Peyer's patch (tissue), 4 donors: ENCODE measurements at regions not wholly inside any gene's neighbourhood (a gene's known extent, or its start where the extent isn't known, plus 50 kb on each side); places are given as distances from the start of the nearest gene placed in this dataset.
"Not testable (repeated sequence)": the region's sequence is repeated elsewhere in the genome, so short reads cannot be mapped to it uniquely, and the experiment has no call there.

Source experiments
- DNase-seq, 3 donors: peaks; one replicate each; pipeline ENCODE4 v3.0.0-alpha.2; 2017 to 2019
- H3K27ac ChIP-seq, 4 donors: fragments of 200-600 bp; sonication (generic); one replicate each; pipeline ENCODE4 v1.5.1; 2016 to 2019
- H3K27me3 ChIP-seq, 2 donors: fragments of 200-600 bp; sonication (generic); one replicate each; pipeline ENCODE4 v1.5.1; 2019
- H3K36me3 ChIP-seq, 3 donors: fragments of 200-600 bp; sonication (generic); one replicate each; pipeline ENCODE4 v1.5.1; 2016 to 2019
- H3K4me1 ChIP-seq, 4 donors: fragments of 200-600 bp; sonication (generic); one replicate each; pipeline ENCODE4 v1.5.1; 2016 to 2019
- H3K4me3 ChIP-seq, 4 donors: fragments of 200-600 bp; sonication (generic); 1 replicate in 3 of 4; 2 replicates in 1 of 4; pipeline ENCODE4 v1.5.1; 2016 to 2019; ENCODE audit warnings: mild to moderate bottlenecking in 1 of 4
- H3K9me3 ChIP-seq, 4 donors: fragments of 200-600 bp; sonication (generic); one replicate each; pipeline ENCODE4 v1.5.1; 2016 to 2019; ENCODE audit warnings: mild to moderate bottlenecking in 1 of 4
- POLR2A ChIP-seq, 2 donors: fragments of 450-650 bp; IDR thresholded peaks; one replicate each; pipeline ENCODE4 v1.5.1; 2017; ENCODE audit warnings: antibody characterized with exemption in 2 of 2, mild to moderate bottlenecking in 2 of 2, moderate library complexity in 2 of 2
- TF ChIP-seq, protein P1 (sequence below), 6 experiments: fragments of 450-650 bp in 4 of 6; fragments of 200-600 bp in 2 of 6; sonication (generic) in 1 of 6; IDR thresholded peaks; one replicate each; pipeline ENCODE4 v1.5.1; 2017 to 2019; ENCODE audit warnings: antibody characterized with exemption in 6 of 6, mild to moderate bottlenecking in 3 of 6, moderate library complexity in 1 of 6

DNA sequence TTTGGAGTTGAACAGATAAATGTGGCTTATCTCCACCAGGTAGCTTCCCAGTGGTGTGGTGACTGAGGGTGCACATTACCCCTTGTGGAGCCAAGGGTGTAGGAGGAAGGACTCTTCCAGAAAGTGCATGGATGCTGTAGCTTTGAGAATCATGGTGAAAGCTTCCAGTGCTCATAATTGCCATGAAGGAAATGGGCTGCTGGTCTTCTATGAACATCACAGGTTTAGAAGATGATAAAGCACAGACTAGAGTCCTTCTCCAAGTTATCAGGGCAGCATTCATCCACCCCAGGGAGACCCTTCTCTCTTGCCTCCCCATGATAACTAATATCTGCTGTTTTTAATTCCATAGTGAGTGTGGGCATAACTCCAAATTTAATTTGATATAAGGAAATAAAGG lies 93.4 kb upstream of the CHD1 start:
- no peak for DNase-seq
- H3K4me3 ChIP-seq = no peak overlapping the region
- peaks cover 0 to 30% (median 6%) of the 10 kb centered on the region in 4 donors for H3K4me1 ChIP-seq
- no peaks in the 10 kb centered on the region for H3K9me3 ChIP-seq
- TF ChIP-seq, protein P1, sequence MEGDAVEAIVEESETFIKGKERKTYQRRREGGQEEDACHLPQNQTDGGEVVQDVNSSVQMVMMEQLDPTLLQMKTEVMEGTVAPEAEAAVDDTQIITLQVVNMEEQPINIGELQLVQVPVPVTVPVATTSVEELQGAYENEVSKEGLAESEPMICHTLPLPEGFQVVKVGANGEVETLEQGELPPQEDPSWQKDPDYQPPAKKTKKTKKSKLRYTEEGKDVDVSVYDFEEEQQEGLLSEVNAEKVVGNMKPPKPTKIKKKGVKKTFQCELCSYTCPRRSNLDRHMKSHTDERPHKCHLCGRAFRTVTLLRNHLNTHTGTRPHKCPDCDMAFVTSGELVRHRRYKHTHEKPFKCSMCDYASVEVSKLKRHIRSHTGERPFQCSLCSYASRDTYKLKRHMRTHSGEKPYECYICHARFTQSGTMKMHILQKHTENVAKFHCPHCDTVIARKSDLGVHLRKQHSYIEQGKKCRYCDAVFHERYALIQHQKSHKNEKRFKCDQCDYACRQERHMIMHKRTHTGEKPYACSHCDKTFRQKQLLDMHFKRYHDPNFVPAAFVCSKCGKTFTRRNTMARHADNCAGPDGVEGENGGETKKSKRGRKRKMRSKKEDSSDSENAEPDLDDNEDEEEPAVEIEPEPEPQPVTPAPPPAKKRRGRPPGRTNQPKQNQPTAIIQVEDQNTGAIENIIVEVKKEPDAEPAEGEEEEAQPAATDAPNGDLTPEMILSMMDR (IDR thresholded peaks at IDR 0.05) = no peak
- TF ChIP-seq POLR2A (IDR thresholded peaks at IDR 0.05) = no peak
- H3K27me3 ChIP-seq = no peaks in the 10 kb centered on the region
- peak overlapping the region in 1 of 4 donors; percentile 86 for H3K27ac ChIP-seq
- H3K36me3 ChIP-seq = no peaks in the 10 kb centered on the region

DNA sequence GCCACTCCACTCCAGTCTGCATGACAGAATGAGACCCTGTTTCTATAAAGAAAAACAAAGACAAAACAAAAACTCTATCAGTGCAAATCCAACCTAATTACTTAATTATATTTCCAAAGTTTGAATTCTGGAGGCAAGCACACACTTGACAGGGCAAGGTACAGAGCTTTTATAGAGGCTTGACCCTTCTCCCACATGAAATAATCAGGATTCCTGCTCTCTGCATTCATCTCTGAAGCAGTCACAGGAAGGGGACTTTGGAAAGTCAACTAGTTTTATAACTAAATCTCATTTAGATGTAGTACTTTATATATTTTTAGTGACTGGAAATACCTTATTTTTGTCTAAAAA lies 91.9 kb upstream of the CHD1 start:
- H3K36me3 ChIP-seq = no peaks in the 10 kb centered on the region
- no peaks in the 10 kb centered on the region for H3K27me3 ChIP-seq
- peaks cover 0 to 21% (median 0%) of the 10 kb centered on the region in 4 donors for H3K4me1 ChIP-seq
- peak overlapping the region in 1 of 4 donors; percentile 14 for H3K4me3 ChIP-seq
- H3K27ac ChIP-seq = peak overlapping the region in 3 of 4 donors; percentile 32 to 86 (median 73)
- H3K9me3 ChIP-seq = no peaks in the 10 kb centered on the region
- TF ChIP-seq, protein P1 (IDR thresholded peaks at IDR 0.05) = no peak
- TF ChIP-seq POLR2A (IDR thresholded peaks at IDR 0.05) = no peak
- no peak for DNase-seq

DNA sequence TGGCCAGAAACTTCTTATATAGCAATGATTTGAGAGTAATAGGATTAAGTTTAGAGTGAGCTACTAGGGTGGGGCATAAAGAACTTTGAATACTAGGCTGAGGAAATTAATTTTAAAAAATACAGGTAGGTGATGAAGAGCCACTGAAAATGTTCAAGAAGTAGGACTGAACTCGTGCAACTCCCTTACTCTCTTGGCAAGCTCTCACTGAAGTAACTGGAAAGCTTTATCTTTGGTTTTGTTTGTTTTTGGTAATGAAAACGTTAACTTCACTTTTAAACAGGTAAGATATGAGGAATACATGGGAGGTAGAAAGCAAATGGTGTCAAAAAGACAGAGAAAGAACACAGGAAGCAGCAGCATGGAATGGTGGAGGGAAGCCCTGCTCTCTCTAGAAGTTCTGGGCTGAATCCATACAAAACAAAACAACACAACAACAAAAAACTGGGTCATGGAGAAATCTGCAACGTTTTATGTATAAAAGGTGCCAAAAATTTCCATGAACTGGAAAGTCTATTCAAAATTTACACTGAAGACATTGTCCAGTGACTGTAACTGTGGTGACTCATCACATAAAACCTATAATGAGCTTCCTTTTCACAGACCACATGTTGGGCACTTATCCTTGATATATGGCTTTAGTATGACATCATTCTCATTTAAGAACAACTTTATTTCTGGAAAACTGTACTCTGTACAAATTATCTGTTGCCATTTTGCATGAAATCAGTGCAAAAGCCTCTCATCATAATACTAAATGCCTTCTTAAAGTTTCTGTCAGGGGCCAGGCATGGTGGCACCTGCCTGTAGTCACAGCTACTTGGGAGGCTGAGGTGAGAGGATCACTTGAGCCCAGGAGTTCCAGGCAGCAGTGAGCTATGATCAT lies 91.2 kb upstream of the CHD1 start:
- H3K9me3 ChIP-seq = no peaks in the 10 kb centered on the region
- H3K4me1 ChIP-seq = peaks cover 0 to 15% (median 0%) of the 10 kb centered on the region in 4 donors
- H3K36me3 ChIP-seq = no peaks in the 10 kb centered on the region
- TF ChIP-seq, protein P1 (IDR thresholded peaks at IDR 0.05) = no peak
- no peak for TF ChIP-seq POLR2A (IDR thresholded peaks at IDR 0.05)
- H3K27ac ChIP-seq = peak overlapping the region in 3 of 4 donors; percentile 32 to 86 (median 73)
- H3K27me3 ChIP-seq = no peaks in the 10 kb centered on the region
- DNase-seq = no peak
- peak overlapping the region in 1 of 4 donors; percentile 14 for H3K4me3 ChIP-seq

DNA sequence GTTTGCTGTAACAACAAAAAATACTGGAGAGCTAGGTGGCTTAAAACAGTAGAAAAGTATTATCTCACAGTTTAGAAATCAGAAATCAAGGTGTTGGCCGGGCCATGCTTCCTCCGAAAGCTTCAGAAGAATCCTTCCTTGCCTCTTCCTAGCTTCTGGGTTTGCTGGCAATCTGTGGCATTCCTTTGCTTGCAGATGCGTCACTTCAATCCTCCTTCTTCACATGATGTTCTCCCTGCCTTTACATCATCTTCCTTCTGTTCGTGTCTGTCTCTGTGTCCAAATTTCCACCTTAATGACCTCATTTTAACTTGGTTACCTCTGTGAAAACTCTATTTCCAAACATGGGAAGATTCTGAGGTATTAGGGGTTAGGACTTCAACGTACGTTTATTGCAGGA lies 90.4 kb upstream of the CHD1 start:
- Histone ChIP-seq H3K27me3 (no peaks in the 10 kb centered on the region), H3K4me3 (no peak overlapping the region), H3K9me3 (no peaks in the 10 kb centered on the region), H3K27ac (peak overlapping the region in 1 of 4 donors; percentile 18), H3K36me3 (no peaks in the 10 kb centered on the region), H3K4me1 (peaks cover 0 to 9% (median 0%) of the 10 kb centered on the region in 4 donors)
- no peak for TF ChIP-seq POLR2A (IDR thresholded peaks at IDR 0.05)
- TF ChIP-seq, protein P1 (IDR thresholded peaks at IDR 0.05) = no peak
- DNase-seq = no peak

DNA sequence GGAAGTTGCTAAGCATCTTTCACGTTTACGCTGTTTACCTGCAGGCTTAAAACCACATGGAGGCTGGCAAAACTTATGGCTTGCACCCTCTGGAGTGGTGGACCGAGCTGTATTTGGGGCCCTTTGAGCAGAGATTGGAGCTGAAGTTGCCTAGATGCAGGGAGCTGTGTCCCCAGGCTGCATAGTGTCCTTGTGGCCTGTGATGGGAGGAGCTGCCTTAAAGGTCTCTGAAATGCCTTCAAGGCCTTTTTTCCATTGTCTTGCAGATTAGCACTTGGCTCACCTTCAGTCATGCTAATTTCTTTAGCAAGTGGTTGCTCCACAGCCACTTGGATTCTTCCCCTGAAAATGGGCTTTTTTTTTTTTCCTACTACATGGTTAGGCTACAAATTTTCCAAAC lies 81.5 kb upstream of the CHD1 start:
- DNase-seq = no peak
- peaks cover 0 to 5% (median 0%) of the 10 kb centered on the region in 4 donors for H3K9me3 ChIP-seq
- no peak for TF ChIP-seq POLR2A (IDR thresholded peaks at IDR 0.05)
- TF ChIP-seq, protein P1 (IDR thresholded peaks at IDR 0.05) = no peak

DNA sequence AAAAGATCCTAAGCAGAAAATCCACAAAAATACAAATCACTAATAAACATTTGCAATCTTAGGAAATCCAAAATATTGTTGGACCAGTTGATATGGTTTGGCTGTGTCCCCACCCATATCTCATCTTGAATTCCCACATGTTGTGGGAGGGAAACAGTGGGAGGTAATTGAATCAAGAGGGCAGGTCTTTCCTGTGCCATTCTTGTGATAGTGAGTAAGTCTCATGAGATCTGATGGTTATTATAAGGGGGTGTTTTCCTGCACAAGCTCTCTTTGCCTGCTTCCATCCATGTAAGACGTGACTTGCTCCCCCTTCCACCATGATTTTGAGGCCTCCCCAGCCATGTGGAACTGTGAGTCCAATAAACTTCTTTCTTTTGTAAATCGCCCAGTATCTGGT lies 79.2 kb upstream of the CHD1 start:
- not testable (repeated sequence) for DNase-seq, H3K4me1 ChIP-seq, H3K36me3 ChIP-seq, H3K27ac ChIP-seq, H3K9me3 ChIP-seq, H3K4me3 ChIP-seq, H3K27me3 ChIP-seq

More for the DNA sequence above, 81.5 kb upstream of the CHD1 start:
- Histone ChIP-seq H3K27ac (no peak overlapping the region), H3K4me1 (no peaks in the 10 kb centered on the region), H3K36me3 (no peaks in the 10 kb centered on the region), H3K27me3 (no peaks in the 10 kb centered on the region), H3K4me3 (no peak overlapping the region)
